ENCODE measurements at regions not wholly inside any gene's neighbourhood (a gene's known extent, or its start where the extent isn't known, plus 50 kb on each side); places are given as distances from the start of the nearest gene placed in this dataset.

DNA sequence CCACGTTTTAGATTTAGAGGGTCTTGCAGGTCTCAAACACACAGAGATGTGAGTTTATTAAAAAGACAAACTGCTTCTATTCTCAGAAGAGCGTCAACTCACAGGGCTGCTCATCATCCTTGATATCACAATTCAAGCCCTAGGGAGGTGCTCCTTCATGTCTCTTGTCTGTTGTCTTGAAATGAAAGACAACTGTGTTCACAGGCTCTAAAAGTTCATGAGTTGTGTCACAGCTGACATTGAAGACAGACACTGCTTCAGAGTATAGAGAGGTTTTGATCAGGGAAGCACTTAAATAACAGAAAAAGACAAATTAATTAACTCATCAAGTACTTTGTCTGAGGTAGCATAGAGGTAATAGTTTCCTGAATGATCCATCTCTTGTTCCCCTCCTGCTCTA is 1917.6 kb upstream of the WWC1 start:
- H3K9me2 ChIP-seq (replicated peaks; ENCODE audit: insufficient read depth), result no peaks in the 10 kb centered on the region
- no peak overlapping the region for H3K4me3 ChIP-seq
- peaks cover 15% of the 10 kb centered on the region for H3K4me1 ChIP-seq (ENCODE audit: insufficient read depth)
- 95% methylated on average over 2 of the region's 2 CpGs for WGBS (ENCODE audit: low lambda C conversion rate, missing lambda C conversion rate)
- no peak overlapping the region for H3K27ac ChIP-seq
- no peak overlapping the region for H3K4me2 ChIP-seq
- no peaks in the 10 kb centered on the region for H4K20me1 ChIP-seq (ENCODE audit: insufficient read depth, poor library complexity, severe bottlenecking)
- H3K27me3 ChIP-seq, result no peaks in the 10 kb centered on the region
- TF ChIP-seq, protein P1, sequence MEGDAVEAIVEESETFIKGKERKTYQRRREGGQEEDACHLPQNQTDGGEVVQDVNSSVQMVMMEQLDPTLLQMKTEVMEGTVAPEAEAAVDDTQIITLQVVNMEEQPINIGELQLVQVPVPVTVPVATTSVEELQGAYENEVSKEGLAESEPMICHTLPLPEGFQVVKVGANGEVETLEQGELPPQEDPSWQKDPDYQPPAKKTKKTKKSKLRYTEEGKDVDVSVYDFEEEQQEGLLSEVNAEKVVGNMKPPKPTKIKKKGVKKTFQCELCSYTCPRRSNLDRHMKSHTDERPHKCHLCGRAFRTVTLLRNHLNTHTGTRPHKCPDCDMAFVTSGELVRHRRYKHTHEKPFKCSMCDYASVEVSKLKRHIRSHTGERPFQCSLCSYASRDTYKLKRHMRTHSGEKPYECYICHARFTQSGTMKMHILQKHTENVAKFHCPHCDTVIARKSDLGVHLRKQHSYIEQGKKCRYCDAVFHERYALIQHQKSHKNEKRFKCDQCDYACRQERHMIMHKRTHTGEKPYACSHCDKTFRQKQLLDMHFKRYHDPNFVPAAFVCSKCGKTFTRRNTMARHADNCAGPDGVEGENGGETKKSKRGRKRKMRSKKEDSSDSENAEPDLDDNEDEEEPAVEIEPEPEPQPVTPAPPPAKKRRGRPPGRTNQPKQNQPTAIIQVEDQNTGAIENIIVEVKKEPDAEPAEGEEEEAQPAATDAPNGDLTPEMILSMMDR (IDR thresholded peaks at IDR 0.05; ENCODE audit: poor library complexity), result no peak
- TF ChIP-seq EZH2 (IDR thresholded peaks at IDR 0.05; ENCODE audit: borderline replicate concordance), result no peak
- TF ChIP-seq EZH2phosphoT487 (IDR thresholded peaks at IDR 0.05; ENCODE audit: low read depth, severe bottlenecking, unreplicated experiment), result no peak
- DNase-seq (ENCODE audit: low spot score), result no peak
- H3K79me2 ChIP-seq, result no peaks in the 10 kb centered on the region
- no peaks in the 10 kb centered on the region for H3K36me3 ChIP-seq (replicated peaks; ENCODE audit: insufficient read depth, low read depth)
- H2AFZ ChIP-seq, result no peak overlapping the region
- no peaks in the 10 kb centered on the region for H3K9me3 ChIP-seq (ENCODE audit: low read depth)

DNA sequence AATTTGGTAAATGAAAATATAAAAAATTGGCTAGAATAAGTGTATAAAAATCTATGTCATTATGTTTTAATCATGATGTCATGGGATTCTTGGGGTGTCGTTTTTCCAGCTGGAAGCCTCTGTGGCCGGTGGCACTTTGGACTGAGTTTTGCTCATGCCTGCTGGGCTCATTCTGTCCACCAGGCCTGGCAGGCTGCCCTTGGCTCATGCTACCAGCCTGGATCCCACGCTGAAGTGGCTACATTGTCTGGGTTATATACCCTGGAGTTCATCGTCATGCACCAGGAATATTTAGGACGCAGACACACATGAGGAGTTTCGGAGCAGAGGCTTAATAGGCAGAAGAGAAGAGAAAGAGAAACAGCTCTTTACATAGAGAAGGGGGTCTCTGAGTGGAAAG is 1913.7 kb upstream of the WWC1 start:
- Histone ChIP-seq H3K36me3 (replicated peaks; ENCODE audit: insufficient read depth, low read depth) (no peaks in the 10 kb centered on the region), H3K27ac (no peak overlapping the region), H3K4me3 (no peak overlapping the region), H2AFZ (no peak overlapping the region), H3K4me2 (no peak overlapping the region), H3K9me3 (ENCODE audit: low read depth) (no peaks in the 10 kb centered on the region), H3K27me3 (no peaks in the 10 kb centered on the region), H4K20me1 (ENCODE audit: insufficient read depth, poor library complexity, severe bottlenecking) (no peaks in the 10 kb centered on the region), H3K4me1 (ENCODE audit: insufficient read depth) (no peaks in the 10 kb centered on the region), H3K9me2 (replicated peaks; ENCODE audit: insufficient read depth) (no peaks in the 10 kb centered on the region), H3K79me2 (no peaks in the 10 kb centered on the region)
- no peak for DNase-seq (ENCODE audit: low spot score)
- WGBS (ENCODE audit: low lambda C conversion rate, missing lambda C conversion rate), result 90% methylated on average over 6 of the region's 6 CpGs
- no peak for TF ChIP-seq EZH2 (IDR thresholded peaks at IDR 0.05; ENCODE audit: borderline replicate concordance)
- TF ChIP-seq, protein P1 (IDR thresholded peaks at IDR 0.05; ENCODE audit: poor library complexity), result no peak
- no peak for TF ChIP-seq EZH2phosphoT487 (IDR thresholded peaks at IDR 0.05; ENCODE audit: low read depth, severe bottlenecking, unreplicated experiment)

DNA sequence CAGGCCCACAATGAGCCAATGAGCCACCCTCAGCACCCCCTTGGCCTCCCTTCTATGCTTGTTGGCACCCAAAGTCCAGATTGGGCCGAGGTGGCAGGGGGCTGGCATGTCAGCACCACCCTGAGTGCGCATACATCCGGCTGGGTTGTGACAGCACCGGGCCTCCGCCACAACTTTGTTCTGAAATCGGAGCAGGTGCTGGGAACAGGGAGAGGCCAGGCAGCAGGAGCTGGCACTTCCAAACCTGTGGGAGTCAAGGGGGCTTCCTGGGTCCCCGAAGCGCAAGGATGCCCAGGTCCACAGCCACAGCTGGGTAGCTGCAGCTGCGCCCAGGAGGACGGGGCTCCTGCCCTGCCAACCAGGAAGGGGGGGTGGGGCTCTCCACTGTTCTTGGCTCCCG is 1911.9 kb upstream of the WWC1 start:
- DNase-seq (ENCODE audit: low spot score), result no peak
- TF ChIP-seq, protein P1 (IDR thresholded peaks at IDR 0.05; ENCODE audit: poor library complexity), result no peak
- no peak for TF ChIP-seq EZH2 (IDR thresholded peaks at IDR 0.05; ENCODE audit: borderline replicate concordance)
- no peak for TF ChIP-seq EZH2phosphoT487 (IDR thresholded peaks at IDR 0.05; ENCODE audit: low read depth, severe bottlenecking, unreplicated experiment)
- Histone ChIP-seq H3K9me2 (replicated peaks; ENCODE audit: insufficient read depth) (no peaks in the 10 kb centered on the region), H2AFZ (no peak overlapping the region), H3K4me3 (no peak overlapping the region), H3K79me2 (no peaks in the 10 kb centered on the region), H3K27me3 (no peaks in the 10 kb centered on the region), H3K36me3 (replicated peaks; ENCODE audit: insufficient read depth, low read depth) (no peaks in the 10 kb centered on the region), H4K20me1 (ENCODE audit: insufficient read depth, poor library complexity, severe bottlenecking) (no peaks in the 10 kb centered on the region), H3K4me2 (no peak overlapping the region), H3K4me1 (ENCODE audit: insufficient read depth) (no peaks in the 10 kb centered on the region), H3K9me3 (ENCODE audit: low read depth) (no peaks in the 10 kb centered on the region), H3K27ac (no peak overlapping the region)
- WGBS (ENCODE audit: low lambda C conversion rate, missing lambda C conversion rate), result 95% methylated on average over 11 of the region's 11 CpGs

DNA sequence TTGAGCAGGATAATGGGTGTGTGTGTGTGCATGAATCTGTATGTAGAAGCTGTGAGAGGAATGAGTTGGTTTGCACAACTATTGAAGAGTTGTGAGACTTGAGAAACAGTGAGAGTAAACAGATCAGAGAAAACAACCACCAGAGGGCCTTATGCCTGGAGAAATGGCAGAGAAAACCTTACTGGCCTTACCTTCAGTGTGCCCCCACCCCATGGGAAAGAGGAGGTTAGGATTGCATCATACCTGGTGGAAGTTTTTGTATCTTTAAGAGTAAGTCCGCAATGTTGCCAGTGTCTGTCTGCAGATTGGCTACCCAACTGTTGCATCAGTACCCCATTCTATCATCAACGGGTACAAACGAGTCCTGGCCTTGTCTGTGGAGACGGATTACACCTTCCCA is 1909.4 kb upstream of the WWC1 start:
- Histone ChIP-seq H3K9me2 (replicated peaks; ENCODE audit: insufficient read depth) (no peaks in the 10 kb centered on the region), H3K4me2 (no peak overlapping the region), H3K79me2 (no peaks in the 10 kb centered on the region), H2AFZ (no peak overlapping the region), H4K20me1 (ENCODE audit: insufficient read depth, poor library complexity, severe bottlenecking) (no peaks in the 10 kb centered on the region), H3K9me3 (ENCODE audit: low read depth) (no peaks in the 10 kb centered on the region), H3K27ac (no peak overlapping the region), H3K27me3 (no peaks in the 10 kb centered on the region), H3K36me3 (replicated peaks; ENCODE audit: insufficient read depth, low read depth) (no peaks in the 10 kb centered on the region), H3K4me3 (no peak overlapping the region), H3K4me1 (ENCODE audit: insufficient read depth) (no peaks in the 10 kb centered on the region)
- TF ChIP-seq, protein P1 (IDR thresholded peaks at IDR 0.05; ENCODE audit: poor library complexity), result peak; percentile 5
- TF ChIP-seq EZH2phosphoT487 (IDR thresholded peaks at IDR 0.05; ENCODE audit: low read depth, severe bottlenecking, unreplicated experiment), result no peak
- WGBS (ENCODE audit: low lambda C conversion rate, missing lambda C conversion rate), result 78% methylated on average over 4 of the region's 4 CpGs
- no peak for DNase-seq (ENCODE audit: low spot score)

Measured in hepatocyte (in vitro differentiated cells).